B cell (primary cell): ENCODE measurements at regions not wholly inside any gene's neighbourhood (a gene's known extent, or its start where the extent isn't known, plus 50 kb on each side); places are given as distances from the start of the nearest gene placed in this dataset.

Source experiments
- ATAC-seq: fragments of 200-7000 bp; cut with Tn5 transposase; one replicate; pipeline ENCODE4 v1.10.0; 2021; ENCODE audit warnings: low read depth, mild to moderate bottlenecking, moderate number of reproducible peaks, moderate library complexity
- CTCF ChIA-PET: fragments of 350-600 bp; sonication (Branson Sonifier 250); formaldehyde crosslinking; loops from one replicate; lab custom pipeline; 2021; ENCODE audit warnings: antibody characterized with exemption, inconsistent platforms; lab: Charles Lee
- POLR2A ChIA-PET: fragments of 350-600 bp; sonication (Branson Sonifier 250); formaldehyde crosslinking; loops from one replicate; lab custom pipeline; 2021; ENCODE audit warnings: antibody characterized with exemption; lab: Charles Lee
- DNase-seq: peaks from one replicate; pipeline ENCODE4 v3.0.0; 2013
- H2AFZ ChIP-seq: 2 replicates; pipeline ENCODE4 v1.6.1; 2012; ENCODE audit warnings: mild to moderate bottlenecking, low read depth, low read length; ENCODE audit not compliant: insufficient read depth, poor library complexity, severe bottlenecking
- H3K27ac ChIP-seq, 2 donors: 1 replicate in 1 of 2; 2 replicates in 1 of 2; pipeline ENCODE4 v1.5.1; 2012 to 2013; ENCODE audit warnings: low read length in 2 of 2, mild to moderate bottlenecking in 2 of 2, moderate library complexity in 1 of 2
- H3K27me3 ChIP-seq, 4 experiments: fragments of 200-600 bp in 1 of 4; sonication (generic) in 1 of 4; replicated peaks in 1 of 4; 1 replicate in 2 of 4; 2 replicates in 2 of 4; pipeline versions ENCODE4 v1.6.1 to v1.7.0; 2013 to 2016; ENCODE audit warnings: low read length in 3 of 4, mild to moderate bottlenecking in 2 of 4, mixed read lengths in 1 of 4, moderate library complexity in 1 of 4; ENCODE audit not compliant: insufficient read depth in 4 of 4, control insufficient read depth in 3 of 4; ENCODE audit errors: control extremely low read depth in 1 of 4
- H3K36me3 ChIP-seq, 2 experiments: replicated peaks in 1 of 2; 1 replicate in 1 of 2; 2 replicates in 1 of 2; pipeline versions ENCODE4 v1.6.1 to v1.7.1; 2013; ENCODE audit warnings: low read length in 1 of 2; ENCODE audit not compliant: insufficient read depth in 2 of 2, control insufficient read depth in 1 of 2; ENCODE audit errors: control extremely low read depth in 1 of 2, extremely low read depth in 1 of 2
- H3K4me1 ChIP-seq, 2 donors: fragments of 200-600 bp in 1 of 2; sonication (generic) in 1 of 2; 1 replicate in 1 of 2; 2 replicates in 1 of 2; pipeline versions ENCODE4 v1.5.1 to v1.6.1; 2013 to 2017; ENCODE audit warnings: low read length in 2 of 2; ENCODE audit not compliant: control insufficient read depth in 2 of 2, insufficient read depth in 2 of 2
- H3K4me2 ChIP-seq: replicated peaks from 2 replicates; pipeline ENCODE3; 2012; ENCODE audit warnings: mild to moderate bottlenecking, low read depth, low read length; ENCODE audit not compliant: poor library complexity, severe bottlenecking
- H3K4me3 ChIP-seq, 5 experiments: fragments of 200-600 bp in 1 of 5; sonication (generic) in 1 of 5; 1 replicate in 3 of 5; 2 replicates in 2 of 5; pipeline versions ENCODE4 v1.5.1 to v1.7.0; 2011 to 2016; ENCODE audit warnings: low read length in 4 of 5, mild to moderate bottlenecking in 4 of 5, low read depth in 2 of 5, control low read depth in 1 of 5, moderate library complexity in 1 of 5; ENCODE audit not compliant: insufficient read depth in 1 of 5; ENCODE audit errors: control extremely low read depth in 1 of 5, extremely low read depth in 1 of 5
- H3K79me2 ChIP-seq: fragments of 200-600 bp; sonication (generic); one replicate; pipeline ENCODE4 v1.6.0; 2016; ENCODE audit warnings: low read length; ENCODE audit not compliant: control insufficient read depth, insufficient read depth
- H3K9ac ChIP-seq: fragments of 200-600 bp; sonication (generic); 2 replicates; pipeline ENCODE4 v1.6.1; 2017; ENCODE audit warnings: mild to moderate bottlenecking, low read length, moderate library complexity
- H3K9me3 ChIP-seq, 3 donors: one replicate each; pipeline versions ENCODE4 v1.6.1 to v1.7.1; 2013; ENCODE audit warnings: low read length in 2 of 3; ENCODE audit not compliant: control insufficient read depth in 2 of 3, insufficient read depth in 1 of 3; ENCODE audit errors: control extremely low read depth in 1 of 3
- H4K20me1 ChIP-seq: 2 replicates; pipeline ENCODE4 v1.6.0; 2012; ENCODE audit warnings: mild to moderate bottlenecking, low read length; ENCODE audit not compliant: insufficient read depth, control insufficient read depth, poor library complexity, severe bottlenecking
- H3K27ac Mint-ChIP-seq: one replicate; pipeline ENCODE4 v1.8.0; 2021; ENCODE audit warnings: mixed read lengths
- H3K27me3 Mint-ChIP-seq: one replicate; pipeline ENCODE4 v1.8.0; 2021; ENCODE audit warnings: mixed read lengths
- H3K4me1 Mint-ChIP-seq: one replicate; pipeline ENCODE4 v1.8.0; 2021; ENCODE audit warnings: mixed read lengths
- H3K4me3 Mint-ChIP-seq: one replicate; pipeline ENCODE4 v1.8.0; 2021; ENCODE audit warnings: mixed read lengths
- H3K9me3 Mint-ChIP-seq: one replicate; pipeline ENCODE4 v1.8.0; 2022; ENCODE audit warnings: mixed read lengths; ENCODE audit not compliant: insufficient read depth
- CTCF ChIP-seq: fragments of 200-600 bp; IDR thresholded peaks from one replicate; pipeline ENCODE4 v1.8.0; 2022; ENCODE audit warnings: antibody characterized with exemption, mild to moderate bottlenecking
- EZH2 ChIP-seq: IDR thresholded peaks from 2 replicates; pipeline ENCODE4 v1.6.1; 2012; ENCODE audit warnings: borderline replicate concordance, low read depth, mild to moderate bottlenecking, moderate library complexity, low read length; ENCODE audit not compliant: insufficient read depth, poor library complexity, severe bottlenecking
- WGBS: methylation state at CpG from one replicate; pipeline ENCODE4 v1.1.5; 2013; ENCODE audit warnings: missing lambda C conversion rate; ENCODE audit not compliant: insufficient coverage; 5-methylcytosine and 5-hydroxymethylcytosine counted together
- intact Hi-C: fragments of 100-400 bp; cut with micrococcal nuclease; formaldehyde crosslinking; loops from one replicate; pipeline ENCODE4 v1.10.0; 2022

GRCh38 chr21:39001341-39001740, 181.9 kb downstream of the PSMG1 start:
- Histone ChIP-seq H3K9me3 (peaks cover 0 to 8% (median 1%) of the 10 kb centered on the region in 3 donors), H3K4me2 (no peak overlapping the region), H4K20me1 (no peaks in the 10 kb centered on the region), H3K27me3 (peaks cover 0 to 47% (median 5%) of the 10 kb centered on the region in 4 experiments), H3K36me3 (no peaks in the 10 kb centered on the region), H3K27ac (no peak overlapping the region), H3K9ac (no peak overlapping the region), H3K79me2 (no peaks in the 10 kb centered on the region), H3K4me1 (peaks cover 11 to 16% of the 10 kb centered on the region in 2 donors), H3K4me3 (no peak overlapping the region), H2AFZ (no peak overlapping the region)
- Mint-ChIP-seq H3K27ac (no peak overlapping the region), H3K9me3 (peaks cover 1% of the 10 kb centered on the region), H3K4me1 (peaks cover 24% of the 10 kb centered on the region), H3K27me3 (peaks cover 67% of the 10 kb centered on the region), H3K4me3 (no peak overlapping the region)
- intact Hi-C loops: no loop called here
- WGBS: 57% methylated on average over 1 of the region's 5 CpGs
- TF ChIP-seq CTCF: no peak
- TF ChIP-seq EZH2: no peak
- ATAC-seq: no peak
- CTCF ChIA-PET: no interaction called here
- no peak for DNase-seq
- POLR2A ChIA-PET: no interaction called here

GRCh38 chr21:39000496-39000895, 182.8 kb downstream of the PSMG1 start:
- no peaks in the 10 kb centered on the region for H3K79me2 ChIP-seq
- Mint-ChIP-seq H3K27me3 (peaks cover 67% of the 10 kb centered on the region), H3K4me1 (peaks cover 17% of the 10 kb centered on the region), H3K27ac (no peak overlapping the region), H3K9me3 (no peaks in the 10 kb centered on the region), H3K4me3 (no peak overlapping the region)
- intact Hi-C loops: no loop called here
- H3K4me1 ChIP-seq: peaks cover 6 to 11% of the 10 kb centered on the region in 2 donors
- WGBS: 62% methylated on average over 3 of the region's 3 CpGs
- no peaks in the 10 kb centered on the region for H4K20me1 ChIP-seq
- H3K36me3 ChIP-seq: no peaks in the 10 kb centered on the region
- TF ChIP-seq EZH2: no peak
- TF ChIP-seq CTCF: no peak
- no peak for DNase-seq
- ChIA-PET POLR2A (no interaction called here), CTCF (no interaction called here)
- peaks cover 0 to 47% (median 5%) of the 10 kb centered on the region in 4 experiments for H3K27me3 ChIP-seq
- H3K4me2 ChIP-seq: no peak overlapping the region
- no peak overlapping the region for H3K4me3 ChIP-seq
- no peak overlapping the region for H2AFZ ChIP-seq
- H3K9me3 ChIP-seq: peaks cover 0 to 3% (median 0%) of the 10 kb centered on the region in 3 donors
- H3K27ac ChIP-seq: no peak overlapping the region
- H3K9ac ChIP-seq: no peak overlapping the region
- ATAC-seq: no peak
